Ectodermal cell (in vitro differentiated cells): ENCODE measurements at regions not wholly inside any gene's neighbourhood (a gene's known extent, or its start where the extent isn't known, plus 50 kb on each side); places are given as distances from the start of the nearest gene placed in this dataset.
"Not testable (repeated sequence)": the region's sequence is repeated elsewhere in the genome, so short reads cannot be mapped to it uniquely, and the experiment has no call there.

Experiments
- H3K27ac ChIP-seq: 2 replicates; pipeline ENCODE4 v1.7.0; 2013; ENCODE audit warnings: mild to moderate bottlenecking, low read depth, low read length; ENCODE audit not compliant: insufficient read depth, poor library complexity, severe bottlenecking
- H3K27me3 ChIP-seq: 2 replicates; pipeline ENCODE4 v1.7.0; 2013; ENCODE audit warnings: mild to moderate bottlenecking, low read length; ENCODE audit not compliant: insufficient read depth, control insufficient read depth, poor library complexity, severe bottlenecking
- H3K36me3 ChIP-seq: one replicate; pipeline ENCODE4 v1.7.0; 2013; ENCODE audit warnings: low read length; ENCODE audit not compliant: control insufficient read depth, insufficient read depth
- H3K4me1 ChIP-seq: one replicate; pipeline ENCODE4 v1.7.0; 2013; ENCODE audit warnings: low read length; ENCODE audit not compliant: control insufficient read depth, insufficient read depth
- H3K4me3 ChIP-seq: 2 replicates; pipeline ENCODE4 v1.7.0; 2013; ENCODE audit warnings: low read depth, low read length, control low read depth; ENCODE audit not compliant: insufficient read depth
- H3K9me3 ChIP-seq: 2 replicates; pipeline ENCODE4 v1.7.0; 2013; ENCODE audit warnings: mild to moderate bottlenecking, low read length, moderate library complexity; ENCODE audit not compliant: control insufficient read depth
- WGBS, 2 experiments: methylation state at CpG; one replicate each; pipeline ENCODE4 v1.1.7; 2013; ENCODE audit warnings: missing lambda C conversion rate in 2 of 2; 5-methylcytosine and 5-hydroxymethylcytosine counted together

DNA sequence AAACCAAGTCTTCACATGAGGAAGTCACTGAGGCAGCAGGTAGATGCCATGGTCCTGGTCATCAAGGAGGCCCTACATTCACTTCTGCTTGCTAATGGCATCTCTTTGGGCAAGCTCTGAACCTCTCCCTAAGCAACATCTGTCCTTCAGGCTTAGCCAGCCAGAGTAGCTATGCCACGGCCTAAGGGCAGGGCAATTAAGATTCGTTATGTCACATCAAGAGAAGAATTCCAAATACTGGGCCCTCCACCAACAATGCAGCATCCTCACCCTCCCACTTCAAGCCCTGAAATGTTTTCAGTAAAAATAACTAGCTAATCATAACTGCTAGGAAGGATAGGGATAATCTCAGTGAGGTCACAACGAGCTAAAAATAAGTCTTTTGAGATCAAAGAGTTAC, 120.7 kb upstream of the HCCS start:
- H3K36me3 ChIP-seq, result no peaks in the 10 kb centered on the region
- no peaks in the 10 kb centered on the region for H3K27me3 ChIP-seq
- H3K27ac ChIP-seq, result no peak overlapping the region
- no peak overlapping the region for H3K4me3 ChIP-seq
- H3K4me1 ChIP-seq, result no peaks in the 10 kb centered on the region
- WGBS, 2 experiments, result 100% methylated on average over 2 to 3 of the region's 3 CpGs
- no peaks in the 10 kb centered on the region for H3K9me3 ChIP-seq

DNA sequence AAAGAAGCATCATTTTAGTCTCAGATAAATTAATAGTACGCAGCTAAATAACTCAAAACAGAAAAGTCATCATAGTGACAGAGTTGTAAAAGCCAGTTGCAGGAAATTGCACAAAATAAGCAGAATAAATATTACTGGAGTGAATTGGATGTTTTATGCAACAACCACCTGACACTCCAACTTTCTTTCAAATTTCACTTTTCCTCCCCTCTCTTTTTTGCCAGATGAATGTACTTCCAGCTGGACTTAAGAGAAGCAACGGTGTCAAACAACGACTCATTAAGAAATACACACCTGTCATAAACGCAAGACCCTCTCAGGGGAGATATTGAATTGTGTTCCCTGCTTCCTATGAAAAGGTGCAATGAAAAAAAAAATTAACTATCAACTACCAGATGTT, 120.2 kb upstream of the HCCS start:
- no peaks in the 10 kb centered on the region for H3K36me3 ChIP-seq
- H3K27me3 ChIP-seq, result no peaks in the 10 kb centered on the region
- H3K4me3 ChIP-seq, result no peak overlapping the region
- no peaks in the 10 kb centered on the region for H3K9me3 ChIP-seq
- H3K27ac ChIP-seq, result no peak overlapping the region
- WGBS, 2 experiments, result 94 to 100% methylated on average over 2 to 3 of the region's 4 CpGs
- H3K4me1 ChIP-seq, result no peaks in the 10 kb centered on the region

DNA sequence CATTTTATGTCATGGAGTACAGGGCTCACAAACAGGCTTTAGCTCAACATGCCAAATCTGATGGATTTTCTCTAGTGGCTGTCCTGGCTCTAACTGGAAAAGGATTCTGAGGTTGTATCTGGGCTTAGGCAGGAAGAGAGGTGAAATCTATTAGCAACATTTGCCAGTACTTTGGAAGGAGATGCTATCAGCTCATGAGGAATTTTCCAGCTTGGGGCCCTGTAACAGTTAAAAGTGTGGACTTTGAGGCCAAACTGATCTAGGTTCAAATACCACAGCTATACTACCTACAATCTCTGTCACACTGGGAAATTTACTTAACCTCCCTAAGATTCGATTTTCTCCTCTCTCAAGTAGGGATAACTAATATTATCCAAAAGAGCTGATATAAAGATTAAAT, 119.0 kb upstream of the HCCS start:
- Histone ChIP-seq H3K4me1 (no peaks in the 10 kb centered on the region), H3K27me3 (no peaks in the 10 kb centered on the region), H3K27ac (no peak overlapping the region), H3K4me3 (no peak overlapping the region), H3K36me3 (no peaks in the 10 kb centered on the region), H3K9me3 (no peaks in the 10 kb centered on the region)
- no CpG with 5 or more reads among the region's 1 CpG for WGBS, 2 experiments

DNA sequence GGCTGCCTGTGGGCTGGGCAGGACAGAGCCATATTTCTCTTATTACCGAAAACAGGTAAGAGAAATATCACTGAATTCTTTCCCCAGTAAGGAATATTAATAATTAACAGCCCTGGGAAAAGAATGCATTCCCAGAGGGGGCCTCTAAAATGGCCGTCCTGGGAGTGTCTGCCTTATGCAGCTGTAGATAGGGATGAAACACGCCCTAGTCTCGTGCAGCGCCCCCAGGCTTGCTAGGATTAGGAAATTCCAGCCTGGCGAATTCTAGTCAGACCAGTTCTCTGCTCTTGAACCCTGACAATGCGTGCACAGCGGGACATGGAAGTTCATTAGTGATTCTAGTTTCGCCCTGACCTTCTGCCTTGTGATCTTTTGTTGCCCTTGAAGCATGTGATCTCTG, 104.1 kb upstream of the HCCS start:
- H3K27me3 ChIP-seq, H3K4me1 ChIP-seq, H3K27ac ChIP-seq, H3K9me3 ChIP-seq, H3K36me3 ChIP-seq, H3K4me3 ChIP-seq: not testable (repeated sequence)
- 98 to 100% methylated on average over 1 to 4 of the region's 9 CpGs for WGBS, 2 experiments

- no peaks in the 10 kb centered on the region for H3K4me1 ChIP-seq
- H3K36me3 ChIP-seq, result no peaks in the 10 kb centered on the region
- H3K9me3 ChIP-seq, result no peaks in the 10 kb centered on the region
- 93 to 100% methylated on average over 1 of the region's 1 CpG for WGBS, 2 experiments
- H3K27ac ChIP-seq, result no peak overlapping the region
- no peak overlapping the region for H3K4me3 ChIP-seq
- H3K27me3 ChIP-seq, result no peaks in the 10 kb centered on the region
These were observed 100.7 kb upstream of the HCCS start for GRCh38 chrX:11010476-11010875.

DNA sequence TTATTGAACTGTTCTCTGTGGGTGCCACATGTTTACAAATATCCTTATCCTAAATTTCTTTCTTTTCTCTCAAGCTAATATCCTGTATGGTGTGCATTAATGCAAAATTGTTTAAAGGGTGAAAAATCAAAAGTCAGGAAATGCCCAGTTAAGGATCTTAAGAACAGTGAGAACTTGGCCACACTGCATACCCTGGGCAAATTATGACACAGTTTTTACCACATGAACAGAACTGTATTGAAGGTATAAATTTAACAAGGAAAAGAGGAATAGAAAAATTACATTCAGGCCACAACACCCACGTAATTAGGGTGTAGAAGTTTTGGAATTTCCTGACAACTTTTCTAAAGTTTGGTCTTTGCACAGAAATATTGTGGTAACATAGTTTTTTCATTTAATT, 94.4 kb upstream of the HCCS start:
- WGBS, 2 experiments, result 83 to 100% methylated on average over 1 of the region's 1 CpG
- no peak overlapping the region for H3K4me3 ChIP-seq

DNA sequence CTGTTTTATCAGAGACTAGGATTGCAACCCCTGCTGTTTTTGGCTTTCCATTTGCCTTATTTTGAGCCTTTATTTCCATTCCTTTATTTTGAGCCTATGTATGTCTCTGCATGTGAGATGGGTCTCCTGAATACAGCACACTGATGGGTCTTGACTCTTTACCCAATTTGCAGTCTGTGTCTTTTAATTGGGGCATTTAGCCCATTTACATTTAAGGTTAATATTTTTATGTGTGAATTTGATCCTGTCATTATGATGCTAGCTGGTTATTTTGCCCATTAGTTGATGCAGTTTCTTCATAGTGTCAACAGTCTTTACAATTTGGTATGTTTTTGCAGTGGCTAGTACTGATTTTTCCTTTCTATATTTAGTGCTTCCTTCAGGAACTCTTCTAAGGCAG, 88.5 kb upstream of the HCCS start:
- H3K27ac ChIP-seq, H3K4me3 ChIP-seq, H3K9me3 ChIP-seq, H3K4me1 ChIP-seq, H3K27me3 ChIP-seq, H3K36me3 ChIP-seq: not testable (repeated sequence)

More for the DNA sequence above, 94.4 kb upstream of the HCCS start:
- no peaks in the 10 kb centered on the region for H3K9me3 ChIP-seq
- no peak overlapping the region for H3K27ac ChIP-seq
- no peaks in the 10 kb centered on the region for H3K4me1 ChIP-seq
- H3K27me3 ChIP-seq, result no peaks in the 10 kb centered on the region
- H3K36me3 ChIP-seq, result no peaks in the 10 kb centered on the region

DNA sequence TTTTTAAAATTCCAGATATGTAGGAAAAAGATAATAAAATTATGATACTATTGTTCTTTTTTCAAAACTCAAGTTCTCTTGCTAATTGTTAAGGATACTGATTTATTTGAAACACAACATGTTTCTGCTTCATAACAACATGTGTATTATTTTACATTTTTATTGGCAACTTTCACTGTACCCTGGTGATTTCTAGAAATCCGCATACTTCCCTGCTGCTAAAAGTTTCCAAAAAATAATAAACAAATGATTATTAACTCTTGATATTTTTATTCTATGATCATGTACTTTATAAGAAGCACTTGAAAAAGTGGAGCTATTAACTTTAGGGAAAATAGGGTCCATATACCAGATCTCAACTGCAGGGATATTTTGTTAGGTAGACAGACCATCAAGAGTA, 71.2 kb upstream of the HCCS start:
- WGBS, 2 experiments, result no CpG with 5 or more reads among the region's 1 CpG
- H3K27ac ChIP-seq, result no peak overlapping the region
- no peaks in the 10 kb centered on the region for H3K4me1 ChIP-seq
- no peak overlapping the region for H3K4me3 ChIP-seq
- H3K9me3 ChIP-seq, result no peaks in the 10 kb centered on the region
- H3K27me3 ChIP-seq, result no peaks in the 10 kb centered on the region
- no peaks in the 10 kb centered on the region for H3K36me3 ChIP-seq

DNA sequence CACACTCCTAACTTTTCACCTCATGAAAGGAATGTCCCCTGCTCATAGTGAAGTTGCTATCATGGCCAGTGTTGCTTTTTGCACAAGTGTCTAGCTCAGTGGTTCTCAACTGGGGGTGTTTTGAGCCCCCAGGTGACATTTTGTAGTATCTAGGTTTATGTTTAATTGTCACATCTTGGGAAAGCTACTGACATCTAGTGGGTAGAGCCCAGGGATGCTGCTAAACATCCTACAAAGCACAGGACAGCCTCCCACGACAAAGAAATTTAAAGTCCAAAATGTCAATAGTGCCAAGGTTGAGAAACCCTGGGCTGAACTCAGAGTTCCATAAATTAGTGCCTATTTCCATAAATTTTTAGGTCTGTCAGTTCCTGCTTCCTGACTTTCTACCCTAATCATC, 70.7 kb upstream of the HCCS start:
- Histone ChIP-seq H3K4me1 (no peaks in the 10 kb centered on the region), H3K4me3 (no peak overlapping the region), H3K27me3 (no peaks in the 10 kb centered on the region), H3K36me3 (no peaks in the 10 kb centered on the region), H3K9me3 (no peaks in the 10 kb centered on the region), H3K27ac (no peak overlapping the region)
- WGBS, 2 experiments, result 61 to 89% methylated on average over 1 of the region's 1 CpG

- 92 to 100% methylated on average over 2 of the region's 2 CpGs for WGBS, 2 experiments
These were observed 70.1 kb upstream of the HCCS start for GRCh38 chrX:11040996-11041395.

GRCh38 chrX:11050013-11050412, 61.1 kb upstream of the HCCS start:
- no peaks in the 10 kb centered on the region for H3K9me3 ChIP-seq
- H3K36me3 ChIP-seq, result no peaks in the 10 kb centered on the region
- H3K27me3 ChIP-seq, result no peaks in the 10 kb centered on the region
- WGBS, 2 experiments, result 94 to 100% methylated on average over 2 of the region's 2 CpGs
- H3K27ac ChIP-seq, result no peak overlapping the region
- H3K4me3 ChIP-seq, result no peak overlapping the region
- no peaks in the 10 kb centered on the region for H3K4me1 ChIP-seq

More at GRCh38 chrX:11040996-11041395, 70.1 kb upstream of the HCCS start:
- H3K27me3 ChIP-seq, result no peaks in the 10 kb centered on the region
- H3K36me3 ChIP-seq, result no peaks in the 10 kb centered on the region
- H3K9me3 ChIP-seq, result no peaks in the 10 kb centered on the region
- no peak overlapping the region for H3K4me3 ChIP-seq
- no peaks in the 10 kb centered on the region for H3K4me1 ChIP-seq
- no peak overlapping the region for H3K27ac ChIP-seq
